Spleen (tissue), 7 donors: ENCODE measurements at regions not wholly inside any gene's neighbourhood (a gene's known extent, or its start where the extent isn't known, plus 50 kb on each side); places are given as distances from the start of the nearest gene placed in this dataset.

Experiments
- POLR2A ChIP-seq, 3 donors: fragments of 450-650 bp; IDR thresholded peaks; one replicate each; pipeline ENCODE4 v1.5.1; 2017; ENCODE audit warnings: antibody characterized with exemption in 3 of 3, mild to moderate bottlenecking in 1 of 3
- TF ChIP-seq, protein P1 (sequence below), 11 experiments: fragments of 200-600 bp in 7 of 11; fragments of 450-650 bp in 4 of 11; sonication (generic) in 4 of 11; IDR thresholded peaks in 8 of 11; conservative IDR thresholded peaks in 3 of 11; 1 replicate in 7 of 11; 2 replicates in 4 of 11; pipeline versions ENCODE4 v1.4.0 to v1.8.0; 2016 to 2021; ENCODE audit warnings: antibody characterized with exemption in 11 of 11, inconsistent platforms in 4 of 11, mild to moderate bottlenecking in 1 of 11
- donor health status: DM: no; HTN: no; CAD: no; lungs with moderate emphysema.
- donor health status: DM: no; HTN: no; CAD: no.
- donor health status: DM: no; HTN: no; CAD: no.

DNA sequence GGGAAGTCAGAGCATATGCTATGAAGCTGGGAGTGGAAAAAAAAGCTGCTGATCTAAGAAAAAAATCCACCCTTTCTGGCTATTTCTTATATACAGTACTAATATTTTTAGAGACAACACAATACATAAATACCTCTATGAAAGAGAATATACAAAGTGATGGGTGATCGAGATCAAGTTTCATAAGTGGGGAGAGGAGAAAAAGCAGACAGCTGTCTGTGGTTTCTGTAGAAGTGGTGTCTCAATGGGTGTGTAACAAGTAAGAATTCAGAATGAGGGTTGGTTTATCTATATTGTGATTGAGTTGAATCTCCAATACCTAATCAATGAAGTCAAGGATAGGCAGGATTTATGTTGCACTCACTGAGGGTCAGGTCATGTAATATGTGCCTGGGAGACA lies 191.0 kb downstream of the HNMT start:
- TF ChIP-seq, protein P1, sequence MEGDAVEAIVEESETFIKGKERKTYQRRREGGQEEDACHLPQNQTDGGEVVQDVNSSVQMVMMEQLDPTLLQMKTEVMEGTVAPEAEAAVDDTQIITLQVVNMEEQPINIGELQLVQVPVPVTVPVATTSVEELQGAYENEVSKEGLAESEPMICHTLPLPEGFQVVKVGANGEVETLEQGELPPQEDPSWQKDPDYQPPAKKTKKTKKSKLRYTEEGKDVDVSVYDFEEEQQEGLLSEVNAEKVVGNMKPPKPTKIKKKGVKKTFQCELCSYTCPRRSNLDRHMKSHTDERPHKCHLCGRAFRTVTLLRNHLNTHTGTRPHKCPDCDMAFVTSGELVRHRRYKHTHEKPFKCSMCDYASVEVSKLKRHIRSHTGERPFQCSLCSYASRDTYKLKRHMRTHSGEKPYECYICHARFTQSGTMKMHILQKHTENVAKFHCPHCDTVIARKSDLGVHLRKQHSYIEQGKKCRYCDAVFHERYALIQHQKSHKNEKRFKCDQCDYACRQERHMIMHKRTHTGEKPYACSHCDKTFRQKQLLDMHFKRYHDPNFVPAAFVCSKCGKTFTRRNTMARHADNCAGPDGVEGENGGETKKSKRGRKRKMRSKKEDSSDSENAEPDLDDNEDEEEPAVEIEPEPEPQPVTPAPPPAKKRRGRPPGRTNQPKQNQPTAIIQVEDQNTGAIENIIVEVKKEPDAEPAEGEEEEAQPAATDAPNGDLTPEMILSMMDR (IDR thresholded peaks at IDR 0.05 in 8 of 11, conservative IDR thresholded peaks at IDR 0.05 in 3 of 11): no peak
- TF ChIP-seq POLR2A (IDR thresholded peaks at IDR 0.05): no peak
